ENCODE measurements at regions not wholly inside any gene's neighbourhood (a gene's known extent, or its start where the extent isn't known, plus 50 kb on each side); places are given as distances from the start of the nearest gene placed in this dataset.

DNA sequence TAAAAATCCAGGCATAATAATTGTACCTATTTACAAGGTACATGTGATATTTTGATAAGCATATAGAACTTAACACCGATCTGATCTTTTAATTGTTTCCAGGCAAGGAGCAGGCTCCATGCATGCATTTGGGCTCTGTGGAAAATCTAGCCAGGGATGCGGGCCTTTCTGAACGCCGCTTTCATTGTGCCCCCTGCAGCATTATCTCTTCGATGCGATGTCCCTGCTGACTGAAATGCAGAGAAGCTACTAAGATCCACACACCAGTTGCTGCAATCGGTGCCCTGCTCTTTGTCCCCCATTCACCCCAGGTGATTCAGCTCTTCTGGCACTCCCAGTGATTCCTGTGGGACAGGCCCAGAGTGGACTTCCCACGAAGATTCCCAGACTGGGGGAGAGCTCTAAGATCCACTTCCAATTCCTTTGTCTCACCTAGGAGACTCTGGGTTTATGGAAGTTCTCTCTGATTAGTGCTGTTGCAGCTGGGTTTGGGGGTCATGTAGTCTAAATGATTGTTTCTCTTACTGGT lies 254.3 kb upstream of the AGA start:
- no peak for DNase-seq (ENCODE audit: low read depth)

DNA sequence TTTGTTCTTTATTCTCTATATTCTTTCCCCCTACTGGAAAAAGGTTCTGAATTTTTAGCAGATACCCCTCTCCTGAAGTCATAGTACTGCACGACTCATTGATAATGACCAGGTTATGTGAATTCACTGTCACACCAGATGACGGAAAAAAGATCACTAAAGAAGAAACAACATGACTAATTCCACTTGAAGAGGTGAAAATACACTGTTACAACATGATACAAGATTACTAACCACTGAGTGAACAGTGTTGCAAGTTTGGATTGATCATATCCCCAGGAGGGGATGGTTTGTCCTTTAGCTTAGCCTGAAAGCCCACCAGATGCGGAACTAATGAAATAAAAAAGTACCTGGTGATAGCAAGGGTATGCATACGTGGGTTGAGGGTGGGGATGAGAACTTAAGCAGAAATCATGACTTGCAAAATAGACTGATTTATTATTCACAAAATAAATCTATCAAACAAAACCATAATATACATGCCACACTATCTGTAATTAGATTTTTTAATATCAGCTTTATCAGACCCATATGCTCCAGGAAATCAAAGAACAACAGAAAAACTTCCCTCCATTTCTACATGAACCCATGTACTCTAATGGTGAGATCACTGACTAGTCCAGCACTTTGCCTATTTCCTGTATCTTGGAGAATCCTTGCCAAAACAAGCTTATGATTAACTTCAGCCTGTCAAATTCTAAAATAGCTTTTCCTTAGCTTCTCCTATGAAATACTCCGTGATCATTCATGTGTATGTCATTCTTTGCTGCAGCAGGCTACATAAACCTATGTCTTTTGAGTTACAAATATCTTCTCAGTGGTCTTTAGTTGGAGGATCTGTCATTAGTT lies 257.4 kb upstream of the AGA start:
- no peak for DNase-seq (ENCODE audit: low read depth)

DNA sequence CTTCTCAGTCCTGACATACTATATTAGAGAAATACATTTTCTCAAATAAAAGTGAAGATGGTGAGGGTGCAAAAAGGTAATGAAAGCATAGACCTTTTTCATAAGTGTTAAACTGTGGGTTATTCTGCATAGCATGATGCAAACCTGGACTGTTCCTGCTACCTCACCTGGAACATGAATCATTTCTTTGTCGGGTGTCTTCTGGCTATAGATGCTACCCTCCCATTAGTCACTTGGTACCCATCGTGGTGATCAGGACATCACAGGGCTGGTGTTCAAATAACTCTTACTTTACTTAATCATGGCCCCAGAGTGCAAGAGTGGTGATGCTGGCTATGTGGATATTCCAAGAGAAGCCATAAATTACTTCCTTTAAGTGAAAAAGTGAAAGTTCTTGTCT lies 264.7 kb upstream of the AGA start:
- DNase-seq (ENCODE audit: low read depth) = no peak

DNA sequence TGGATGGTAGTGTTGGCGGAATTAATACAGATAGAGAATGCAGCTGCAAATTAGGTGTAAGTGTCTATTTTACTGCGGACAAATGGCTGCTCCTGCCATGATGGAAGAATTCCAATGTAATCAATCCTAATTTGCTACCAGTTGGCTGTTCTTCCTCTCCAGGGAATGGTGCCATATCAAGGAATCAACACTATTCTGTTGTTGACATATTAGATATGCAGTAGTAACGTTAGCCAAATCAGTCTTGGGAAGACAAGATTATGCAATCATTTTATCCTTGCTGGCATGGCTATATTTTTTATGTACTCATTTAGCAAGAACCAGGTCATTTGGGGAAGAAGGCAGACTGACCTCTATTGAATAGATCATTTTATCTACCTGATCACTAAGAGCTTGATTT lies 271.2 kb upstream of the AGA start:
- DNase-seq (ENCODE audit: low read depth) = no peak

DNA sequence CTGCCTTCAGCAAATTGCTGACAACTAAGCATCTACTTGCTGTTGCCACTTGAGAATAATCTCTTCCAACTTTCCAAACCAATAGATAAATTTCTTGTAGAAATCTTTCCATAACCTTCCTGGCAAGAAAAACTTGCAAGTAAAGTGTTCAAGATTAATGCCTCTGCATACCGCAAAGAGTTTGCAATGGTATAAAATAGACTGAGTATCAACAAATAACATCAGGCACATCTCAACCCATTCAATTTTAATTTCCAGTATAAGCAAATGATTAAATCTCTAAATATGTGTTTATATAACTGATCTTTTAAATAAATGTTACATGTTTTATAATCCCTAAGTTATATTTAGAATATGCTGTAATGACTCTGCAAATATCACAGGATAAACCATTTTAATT lies 275.2 kb upstream of the AGA start:
- no peak for DNase-seq (ENCODE audit: low read depth)

DNA sequence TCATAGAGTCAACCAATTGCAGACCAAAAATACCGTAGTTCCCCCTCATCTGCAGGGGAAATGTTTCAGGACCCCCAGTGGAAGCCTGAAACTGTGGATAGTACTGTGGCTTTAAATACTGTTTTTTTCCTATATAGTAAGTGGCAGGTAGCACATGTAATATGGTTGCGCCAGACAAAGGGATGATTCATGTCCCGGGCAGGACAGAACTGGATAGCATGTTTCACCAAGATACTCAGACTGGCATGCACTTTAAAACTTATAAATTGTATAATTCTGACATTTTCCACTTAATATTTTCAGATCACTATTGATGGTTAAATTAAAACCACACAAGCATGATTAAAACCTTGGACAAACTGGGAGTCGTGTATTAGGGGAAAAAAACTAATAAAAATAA lies 276.3 kb upstream of the AGA start:
- DNase-seq (ENCODE audit: low read depth) = no peak

DNA sequence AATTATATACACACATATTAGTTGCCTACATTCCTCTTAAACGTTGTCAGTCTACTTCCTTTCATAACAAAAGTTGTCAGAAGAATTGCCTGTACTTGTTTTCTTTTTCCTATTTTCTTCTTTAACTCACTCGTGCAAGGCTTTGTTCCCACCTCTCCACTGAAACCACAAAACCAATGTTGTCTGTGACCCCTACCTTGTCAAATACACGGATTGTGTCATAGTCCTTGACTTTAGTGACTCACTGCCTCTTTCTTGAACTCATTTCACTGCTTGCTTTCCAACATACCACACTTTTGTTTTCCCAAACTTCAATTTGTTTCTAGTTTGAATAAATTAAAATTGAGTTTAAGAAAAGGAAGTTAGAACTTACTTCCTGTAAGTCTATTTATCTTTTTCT lies 283.9 kb upstream of the AGA start:
- DNase-seq (ENCODE audit: low read depth) = no peak

DNA sequence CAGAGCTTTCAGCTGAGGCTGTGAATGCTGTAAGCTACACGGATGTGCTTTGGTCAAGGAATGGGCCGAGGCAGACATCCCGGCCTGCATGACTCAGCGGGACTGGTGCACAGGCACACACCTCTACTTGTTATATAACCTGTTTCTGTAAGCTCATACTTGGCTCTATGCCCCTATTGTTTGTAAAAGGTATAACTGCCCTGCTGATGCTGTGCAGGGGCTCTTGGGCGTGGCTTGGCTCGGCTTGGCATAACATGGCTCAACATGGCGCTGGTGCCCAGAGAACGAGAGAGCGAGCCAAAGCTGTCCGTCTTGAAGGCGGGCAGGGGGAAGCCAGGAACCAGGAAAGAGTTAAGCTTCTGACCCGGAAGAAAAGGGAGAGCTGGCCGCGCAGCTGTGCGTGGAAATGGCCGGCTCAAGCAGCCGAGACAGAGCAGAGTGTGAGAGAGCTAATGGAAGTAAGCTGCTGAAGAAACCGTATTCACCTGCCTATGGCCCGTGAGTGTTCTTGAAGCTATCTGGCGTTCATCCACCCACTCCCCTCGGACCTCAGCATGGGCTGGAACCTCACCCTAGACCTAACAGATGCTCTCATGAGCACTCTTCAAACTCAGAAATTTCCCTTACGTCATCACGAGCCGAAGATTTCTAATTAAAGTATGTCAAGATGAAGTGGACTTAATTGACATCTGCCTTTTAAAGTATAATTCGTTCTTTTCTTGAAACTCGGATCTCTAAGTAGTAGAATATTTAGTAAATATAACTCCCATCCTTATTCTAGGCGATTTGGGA lies 286.3 kb upstream of the AGA start:
- no peak for DNase-seq (ENCODE audit: low read depth)

DNA sequence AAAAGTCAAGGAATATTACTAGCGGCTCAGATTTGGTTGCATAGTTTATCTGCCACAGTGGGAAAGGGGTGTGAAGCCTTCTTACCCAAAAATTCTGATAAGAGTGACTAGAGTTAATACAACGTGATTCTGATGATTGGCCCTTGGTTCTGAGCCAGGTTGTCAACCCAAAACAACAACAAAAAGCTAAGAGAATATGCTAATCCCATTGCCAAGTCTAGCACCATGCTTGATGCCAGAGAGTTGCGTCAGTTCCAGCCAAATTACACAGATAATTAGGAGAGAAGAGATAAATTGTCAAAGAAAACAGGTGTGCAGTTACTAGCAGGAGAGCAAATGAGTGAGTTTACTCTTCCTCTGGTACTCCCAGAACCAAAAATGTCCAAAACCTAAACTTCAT lies 287.4 kb upstream of the AGA start:
- no peak for DNase-seq (ENCODE audit: low read depth)

DNA sequence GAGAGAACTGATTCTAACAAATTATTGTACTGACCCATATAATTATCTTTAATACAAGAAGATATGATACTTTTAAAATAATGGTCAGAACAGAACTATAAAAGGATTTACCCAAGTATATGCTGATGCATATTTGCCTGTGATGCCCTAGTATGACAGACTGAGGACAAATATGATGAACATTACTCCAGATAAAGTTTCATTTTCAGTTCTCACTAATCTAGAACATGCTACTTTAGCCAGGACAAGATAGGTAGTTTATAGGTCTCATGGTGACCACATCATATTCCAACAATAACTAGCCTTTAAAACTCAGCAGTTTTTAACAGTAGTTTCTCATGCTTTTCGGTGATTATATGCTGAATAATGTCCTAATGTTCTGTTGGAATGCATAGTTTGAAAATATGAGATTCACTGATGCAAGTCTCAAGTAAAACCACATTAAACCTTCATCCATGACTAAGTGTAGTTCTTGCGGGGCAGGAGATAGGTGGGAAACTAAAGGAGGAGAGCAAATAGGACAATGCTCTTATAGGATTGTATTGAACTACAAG lies 295.2 kb upstream of the AGA start:
- no peak for DNase-seq (ENCODE audit: low read depth)

DNA sequence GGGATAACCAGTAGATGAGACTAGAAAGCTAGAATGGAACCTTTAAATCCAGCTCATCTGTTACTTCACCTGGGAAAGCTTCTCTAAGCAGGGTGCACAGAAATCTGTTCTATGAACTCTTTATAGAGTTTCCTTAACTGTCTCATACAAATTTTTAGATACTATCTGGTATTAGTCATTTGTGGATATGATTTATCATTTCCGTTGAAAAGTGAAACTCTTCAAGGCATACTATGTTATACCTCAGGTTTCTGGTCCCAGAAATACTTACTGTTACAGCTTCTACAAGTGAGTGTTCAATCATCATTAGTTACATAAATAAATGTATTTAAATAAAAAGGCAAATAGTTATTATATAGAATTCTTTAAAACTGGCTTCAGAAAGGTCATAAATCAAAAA lies 298.3 kb upstream of the AGA start:
- DNase-seq (ENCODE audit: low read depth) = no peak

DNA sequence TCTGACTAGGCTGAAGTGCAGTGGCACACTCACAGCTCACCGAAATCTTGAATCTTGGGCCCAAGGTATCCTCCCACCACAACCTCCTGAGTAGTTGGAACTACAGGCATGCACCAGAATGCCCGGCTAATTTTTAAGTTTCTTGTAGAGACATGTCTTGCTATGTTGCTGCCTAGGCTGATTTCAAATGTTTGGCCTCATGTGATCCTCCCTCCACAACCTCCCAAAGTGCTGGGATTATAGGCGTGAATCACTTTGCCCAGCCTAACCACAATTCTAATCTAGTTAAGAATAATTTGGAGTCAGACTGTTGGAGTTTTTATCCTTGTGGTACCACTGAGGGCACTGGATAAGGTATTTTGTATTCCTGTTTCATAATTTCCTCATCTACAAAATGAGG lies 317.5 kb upstream of the AGA start:
- DNase-seq (ENCODE audit: low read depth) = no peak

DNA sequence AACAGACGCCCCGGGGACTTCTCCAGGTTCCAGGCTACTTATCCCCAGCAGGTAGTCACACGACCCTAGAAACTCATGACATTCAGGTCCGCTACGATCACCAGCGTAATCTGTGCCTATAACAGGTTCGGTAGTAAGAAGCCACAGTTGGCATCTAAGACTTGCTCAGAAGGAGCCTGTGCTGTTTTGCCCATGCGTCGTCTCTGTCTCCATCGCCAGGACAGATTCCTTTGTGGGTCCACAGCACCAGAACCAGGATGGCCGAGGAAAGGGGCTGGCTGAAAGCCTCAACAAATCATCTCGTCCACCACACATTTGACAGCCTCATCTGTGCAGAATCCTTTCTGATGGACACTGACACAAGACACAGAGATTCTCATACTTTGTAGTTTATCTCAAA lies 319.5 kb upstream of the AGA start:
- DNase-seq (ENCODE audit: low read depth) = no peak

DNA sequence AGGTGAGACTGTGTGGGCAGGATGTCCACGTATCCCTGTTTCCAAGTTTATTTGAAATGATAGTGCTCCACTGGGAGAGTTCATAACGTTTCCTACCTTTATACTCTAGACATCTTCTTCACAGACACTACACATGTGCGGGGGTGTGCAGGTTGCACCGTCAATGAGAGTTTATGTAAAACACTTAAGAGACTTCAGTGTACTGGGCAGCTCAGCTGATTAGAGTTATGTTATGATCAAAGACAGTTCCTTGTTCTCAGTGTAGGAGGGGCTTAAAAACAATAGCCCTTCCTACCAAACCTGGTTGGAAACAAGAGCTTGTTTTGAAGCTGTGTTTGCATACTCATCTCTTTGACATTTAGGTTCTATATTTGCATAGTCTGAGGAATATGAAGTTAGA lies 326.9 kb upstream of the AGA start:
- DNase-seq (ENCODE audit: low read depth) = no peak

DNA sequence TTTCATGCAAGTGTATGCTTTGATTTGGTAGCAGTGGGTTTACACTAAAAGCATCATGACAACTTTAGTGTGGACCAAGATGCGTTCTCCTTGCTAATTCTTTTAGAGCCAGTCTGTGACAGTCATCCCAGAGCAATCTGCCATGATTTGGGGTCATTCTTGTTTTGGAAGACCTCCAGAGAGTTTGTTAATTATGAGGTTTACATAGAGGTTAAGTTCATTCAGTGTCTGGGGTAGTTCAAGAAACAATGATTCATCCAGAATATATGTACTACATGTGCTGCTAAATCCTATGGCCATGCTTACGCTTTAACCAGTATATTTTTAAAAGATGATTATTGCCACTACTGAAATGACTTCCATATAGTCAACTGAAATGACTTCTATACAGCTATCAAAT lies 328.5 kb upstream of the AGA start:
- DNase-seq (ENCODE audit: low read depth) = no peak

DNA sequence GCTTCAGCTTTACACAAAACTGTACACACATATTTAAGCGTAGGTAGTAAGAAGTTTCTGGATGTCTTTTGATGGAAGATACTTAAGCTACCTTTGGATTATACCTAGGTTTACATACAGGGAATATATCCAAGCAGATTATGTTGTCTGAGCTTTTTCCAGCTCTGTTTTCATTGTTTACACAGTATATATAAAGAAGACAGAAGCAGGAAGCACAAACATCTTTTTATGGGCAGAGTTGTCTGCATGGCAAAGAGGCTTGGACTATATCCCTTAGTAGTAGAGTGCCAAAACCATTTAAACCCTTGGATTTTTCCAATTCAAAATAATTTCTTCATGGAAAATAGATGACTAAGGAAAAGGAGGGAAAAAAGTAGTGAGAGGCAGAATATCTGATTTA lies 329.4 kb upstream of the AGA start:
- no peak for DNase-seq (ENCODE audit: low read depth)

DNA sequence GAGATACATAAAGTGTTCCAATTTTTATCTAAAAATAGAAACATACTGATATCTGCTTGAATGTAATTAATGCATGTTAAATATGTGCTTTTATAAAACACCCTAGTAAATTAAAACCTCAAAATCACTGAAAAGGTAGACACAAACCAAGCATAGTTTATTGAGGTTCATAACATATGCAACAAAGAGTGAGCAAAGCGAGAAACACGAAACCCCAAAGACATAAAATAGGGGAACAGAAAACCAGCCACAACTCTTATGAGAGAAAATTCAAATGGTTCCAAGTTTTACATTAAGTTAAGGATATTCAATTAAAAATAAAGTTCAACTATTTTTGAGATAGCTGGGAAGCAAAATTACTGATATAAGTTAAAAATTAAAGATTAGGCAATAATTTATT lies 336.4 kb upstream of the AGA start:
- DNase-seq (ENCODE audit: low read depth) = no peak

DNA sequence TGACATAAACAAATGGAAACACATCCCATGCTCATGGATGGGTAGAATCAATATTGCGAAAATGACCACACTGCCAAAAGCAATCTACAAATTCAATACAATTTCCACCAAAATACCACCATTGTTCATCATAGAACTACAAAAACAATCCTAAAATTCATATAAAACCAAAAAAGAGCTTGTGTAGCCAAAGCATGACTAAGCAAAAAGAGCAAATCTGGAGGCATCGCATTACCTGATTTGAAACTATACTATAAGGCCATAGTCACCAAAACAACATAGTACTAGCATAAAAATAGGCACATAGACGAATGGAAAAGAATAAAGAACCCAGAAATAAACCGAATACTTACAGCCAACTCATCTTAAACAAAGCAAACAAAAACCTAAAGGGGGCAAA lies 342.8 kb upstream of the AGA start:
- DNase-seq (ENCODE audit: low read depth) = no peak

DNA sequence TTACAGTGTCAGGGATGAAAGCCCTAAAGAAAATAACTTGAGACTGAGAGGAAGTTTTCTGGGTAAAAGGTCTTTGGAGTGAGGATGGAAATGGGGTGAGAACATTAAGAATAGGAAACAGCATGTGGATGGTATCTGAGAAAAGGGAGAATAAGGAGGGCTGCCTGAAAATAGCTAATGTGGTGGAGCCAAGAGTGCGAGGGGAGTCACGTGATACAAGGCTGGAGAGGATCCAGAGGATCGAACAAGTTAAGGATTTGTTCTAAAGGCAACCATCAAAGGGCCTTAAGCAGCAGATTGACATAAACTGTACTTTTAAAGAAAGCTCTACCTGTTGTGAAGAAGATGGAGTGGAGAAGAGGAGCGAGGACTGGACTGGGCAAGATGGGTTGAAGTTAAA lies 347.4 kb upstream of the AGA start:
- DNase-seq (ENCODE audit: low read depth) = no peak

DNA sequence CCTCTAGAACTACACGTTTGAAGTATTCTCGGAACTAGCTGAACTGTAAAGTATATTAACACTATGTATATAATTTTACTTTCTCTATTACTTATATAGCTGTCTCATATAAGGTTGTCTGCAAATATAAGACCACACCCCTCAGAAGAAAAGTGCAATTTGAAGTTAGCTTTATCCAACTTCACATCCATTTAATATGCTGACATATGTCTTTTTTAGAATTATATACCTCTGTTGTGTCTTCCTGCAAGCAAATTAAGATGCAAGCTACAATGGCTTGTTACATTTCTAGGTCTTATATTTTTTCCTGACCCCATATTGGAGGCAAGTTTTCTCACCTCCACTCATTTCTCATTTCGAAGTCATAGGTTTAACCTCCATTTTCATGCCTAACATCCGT lies 349.0 kb upstream of the AGA start:
- DNase-seq (ENCODE audit: low read depth) = no peak

DNA sequence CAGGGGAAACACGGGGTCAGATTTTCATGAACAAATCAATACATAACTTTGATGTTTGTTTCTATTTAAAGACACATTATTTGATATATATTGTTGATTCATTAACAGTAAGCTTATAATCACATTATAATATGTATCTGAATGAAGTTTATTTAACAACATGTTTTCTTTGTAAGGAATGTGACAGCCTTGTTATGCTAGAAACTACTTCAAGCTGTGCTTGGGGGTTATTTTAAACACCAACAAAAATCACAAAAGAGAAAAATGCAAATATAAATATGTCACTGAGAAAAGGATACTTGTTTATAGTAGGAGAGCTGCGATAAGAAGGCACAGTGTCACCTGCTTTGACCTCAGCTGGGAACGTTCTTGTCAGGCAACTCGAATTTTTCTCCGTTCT lies 354.6 kb upstream of the AGA start:
- no peak for DNase-seq (ENCODE audit: low read depth)

DNA sequence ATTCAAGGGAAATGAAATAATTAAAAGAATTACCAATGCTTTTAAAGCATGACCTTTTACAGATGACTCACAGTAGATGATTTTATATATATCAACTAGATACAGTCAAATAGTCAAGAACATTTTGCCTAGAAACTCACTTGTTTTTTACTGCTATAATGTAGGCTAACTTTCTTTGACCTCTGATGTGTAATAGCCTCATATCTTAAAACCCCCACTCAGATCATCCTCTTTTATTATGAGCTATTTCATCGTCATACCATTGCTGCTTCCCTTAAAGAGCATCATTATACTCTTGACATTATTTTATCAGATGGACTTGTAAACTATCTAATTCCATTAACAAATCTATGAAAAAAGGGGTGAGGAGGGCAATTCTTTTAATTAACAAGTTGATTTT lies 355.9 kb upstream of the AGA start:
- no peak for DNase-seq (ENCODE audit: low read depth)

DNA sequence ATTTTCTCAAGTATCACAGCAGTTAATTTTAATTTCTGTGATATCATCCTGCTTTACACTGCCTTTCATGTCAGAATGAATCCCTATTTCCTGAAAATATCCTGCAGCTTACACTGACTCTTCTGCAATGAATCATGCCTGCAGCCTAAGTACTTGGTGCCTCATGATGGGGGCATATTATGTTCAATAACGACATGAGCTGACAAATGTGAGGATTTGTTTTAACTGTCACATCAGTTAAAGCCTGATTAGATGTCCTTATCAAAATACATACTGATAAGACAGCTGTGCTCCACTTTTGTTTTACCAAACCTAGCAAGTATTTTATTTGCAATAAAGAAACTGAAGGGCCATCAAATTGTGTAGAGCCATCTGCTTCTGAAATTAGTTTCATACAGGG lies 359.9 kb upstream of the AGA start:
- DNase-seq (ENCODE audit: low read depth) = no peak

Data from activated T-cell treated with anti-CD3 and anti-CD28 coated beads for 24 hours (primary cell).